ENCODE measurements at regions not wholly inside any gene's neighbourhood (a gene's known extent, or its start where the extent isn't known, plus 50 kb on each side); places are given as distances from the start of the nearest gene placed in this dataset.
"Not testable (repeated sequence)": the region's sequence is repeated elsewhere in the genome, so short reads cannot be mapped to it uniquely, and the experiment has no call there.

DNA sequence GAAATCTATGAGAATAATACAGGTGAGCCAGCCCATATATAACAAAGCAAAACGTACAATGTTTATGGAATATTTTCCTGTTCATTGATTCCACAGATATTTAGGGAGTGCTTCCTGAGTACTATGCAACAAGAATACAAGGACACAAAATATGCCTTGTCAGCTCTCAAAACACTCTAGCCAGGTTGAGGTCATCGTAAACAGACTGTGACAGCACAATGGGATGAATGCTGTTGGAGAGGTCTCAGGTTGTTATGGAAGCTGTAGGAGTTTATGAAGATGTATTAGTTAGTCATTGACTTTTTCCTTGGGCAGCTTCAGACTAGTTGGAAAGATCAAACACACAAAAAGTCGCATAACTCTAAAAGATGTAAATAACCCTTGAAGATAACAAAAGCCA is 98.1 kb upstream of the SEC22B start:
- not testable (repeated sequence) for H3K27me3 Mint-ChIP-seq (ENCODE audit: unreplicated experiment); DNase-seq; H3K9me3 Mint-ChIP-seq (ENCODE audit: unreplicated experiment); H3K27ac Mint-ChIP-seq (ENCODE audit: unreplicated experiment); H3K4me1 Mint-ChIP-seq (ENCODE audit: low read depth, unreplicated experiment); H3K36me3 Mint-ChIP-seq (ENCODE audit: unreplicated experiment); H3K4me3 Mint-ChIP-seq (ENCODE audit: unreplicated experiment)

GRCh38 chr1:120273363-120273762 is 97.0 kb upstream of the SEC22B start:
- not testable (repeated sequence) for H3K27me3 Mint-ChIP-seq (ENCODE audit: unreplicated experiment); DNase-seq; H3K27ac Mint-ChIP-seq (ENCODE audit: unreplicated experiment); H3K9me3 Mint-ChIP-seq (ENCODE audit: unreplicated experiment); H3K4me3 Mint-ChIP-seq (ENCODE audit: unreplicated experiment); H3K36me3 Mint-ChIP-seq (ENCODE audit: unreplicated experiment); H3K4me1 Mint-ChIP-seq (ENCODE audit: low read depth, unreplicated experiment)

- DNase-seq; H3K36me3 Mint-ChIP-seq (ENCODE audit: unreplicated experiment); H3K27ac Mint-ChIP-seq (ENCODE audit: unreplicated experiment); H3K27me3 Mint-ChIP-seq (ENCODE audit: unreplicated experiment); H3K4me3 Mint-ChIP-seq (ENCODE audit: unreplicated experiment); H3K9me3 Mint-ChIP-seq (ENCODE audit: unreplicated experiment); H3K4me1 Mint-ChIP-seq (ENCODE audit: low read depth, unreplicated experiment): not testable (repeated sequence)
Measured at GRCh38 chr1:120272242-120272641, 95.9 kb upstream of the SEC22B start.

- not testable (repeated sequence) for H3K27me3 Mint-ChIP-seq (ENCODE audit: unreplicated experiment); H3K9me3 Mint-ChIP-seq (ENCODE audit: unreplicated experiment); H3K4me1 Mint-ChIP-seq (ENCODE audit: low read depth, unreplicated experiment); H3K36me3 Mint-ChIP-seq (ENCODE audit: unreplicated experiment); H3K27ac Mint-ChIP-seq (ENCODE audit: unreplicated experiment); H3K4me3 Mint-ChIP-seq (ENCODE audit: unreplicated experiment); DNase-seq
Measured at GRCh38 chr1:120271561-120272221, 95.4 kb upstream of the SEC22B start.

GRCh38 chr1:120267894-120268551 is 91.7 kb upstream of the SEC22B start:
- not testable (repeated sequence) for H3K27me3 Mint-ChIP-seq (ENCODE audit: unreplicated experiment); H3K36me3 Mint-ChIP-seq (ENCODE audit: unreplicated experiment); DNase-seq; H3K4me1 Mint-ChIP-seq (ENCODE audit: low read depth, unreplicated experiment); H3K4me3 Mint-ChIP-seq (ENCODE audit: unreplicated experiment); H3K9me3 Mint-ChIP-seq (ENCODE audit: unreplicated experiment); H3K27ac Mint-ChIP-seq (ENCODE audit: unreplicated experiment)

- H3K9me3 Mint-ChIP-seq (ENCODE audit: unreplicated experiment); H3K36me3 Mint-ChIP-seq (ENCODE audit: unreplicated experiment); DNase-seq; H3K27me3 Mint-ChIP-seq (ENCODE audit: unreplicated experiment); H3K27ac Mint-ChIP-seq (ENCODE audit: unreplicated experiment); H3K4me1 Mint-ChIP-seq (ENCODE audit: low read depth, unreplicated experiment); H3K4me3 Mint-ChIP-seq (ENCODE audit: unreplicated experiment): not testable (repeated sequence)
Measured at GRCh38 chr1:120264564-120264963, 88.2 kb upstream of the SEC22B start.

DNA sequence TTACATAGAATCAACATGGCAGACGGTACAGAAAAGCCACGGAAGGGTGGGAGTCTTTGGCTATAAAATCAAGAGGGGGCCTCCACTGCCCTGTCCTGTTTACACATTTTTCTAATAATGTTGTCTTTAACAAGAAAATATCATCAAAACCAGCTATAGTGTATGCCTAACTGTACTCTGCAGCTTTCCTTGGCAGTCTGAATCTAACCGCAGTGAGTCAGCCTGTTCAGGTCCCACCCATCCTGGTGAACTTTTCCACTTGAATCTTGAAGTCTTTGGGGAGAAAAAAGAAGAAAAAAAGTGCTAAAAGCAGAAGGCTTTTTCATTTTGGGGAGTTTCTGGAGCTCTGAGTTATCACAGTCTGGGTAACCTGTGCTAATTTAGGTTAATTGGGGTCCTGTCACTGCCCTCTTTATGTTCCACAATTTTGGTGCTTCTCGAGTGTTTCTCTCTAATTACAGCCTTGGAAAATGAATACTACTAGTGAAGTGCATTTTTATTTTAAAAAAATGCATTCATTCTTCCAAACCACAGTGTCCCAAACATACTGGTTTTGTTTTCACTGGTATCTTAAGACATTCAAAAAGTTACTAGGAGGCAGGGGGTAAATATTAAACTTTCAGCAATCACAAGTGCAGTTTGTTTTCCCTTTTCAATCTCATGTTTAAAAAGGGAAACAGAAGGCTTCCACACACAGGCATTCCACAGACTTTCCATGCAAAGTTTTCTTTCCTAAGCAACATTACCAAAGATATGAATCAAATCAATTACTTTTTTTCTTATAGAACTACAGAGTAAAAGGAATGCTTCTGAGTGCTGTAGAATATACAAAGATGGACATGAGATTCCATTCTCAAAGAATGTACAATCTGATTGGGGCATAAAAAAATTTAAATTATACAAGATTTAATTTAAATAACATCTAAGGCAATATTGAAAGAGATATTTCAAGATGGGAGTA is 86.8 kb upstream of the SEC22B start:
- not testable (repeated sequence) for H3K27ac Mint-ChIP-seq (ENCODE audit: unreplicated experiment); H3K4me3 Mint-ChIP-seq (ENCODE audit: unreplicated experiment); H3K9me3 Mint-ChIP-seq (ENCODE audit: unreplicated experiment); DNase-seq; H3K36me3 Mint-ChIP-seq (ENCODE audit: unreplicated experiment); H3K27me3 Mint-ChIP-seq (ENCODE audit: unreplicated experiment); H3K4me1 Mint-ChIP-seq (ENCODE audit: low read depth, unreplicated experiment)

- not testable (repeated sequence) for DNase-seq; H3K27ac Mint-ChIP-seq (ENCODE audit: unreplicated experiment); H3K9me3 Mint-ChIP-seq (ENCODE audit: unreplicated experiment); H3K4me3 Mint-ChIP-seq (ENCODE audit: unreplicated experiment); H3K36me3 Mint-ChIP-seq (ENCODE audit: unreplicated experiment); H3K4me1 Mint-ChIP-seq (ENCODE audit: low read depth, unreplicated experiment); H3K27me3 Mint-ChIP-seq (ENCODE audit: unreplicated experiment)
Measured at GRCh38 chr1:120257778-120258105, 81.4 kb upstream of the SEC22B start.

- not testable (repeated sequence) for H3K4me1 Mint-ChIP-seq (ENCODE audit: low read depth, unreplicated experiment); H3K27ac Mint-ChIP-seq (ENCODE audit: unreplicated experiment); DNase-seq; H3K9me3 Mint-ChIP-seq (ENCODE audit: unreplicated experiment); H3K36me3 Mint-ChIP-seq (ENCODE audit: unreplicated experiment); H3K27me3 Mint-ChIP-seq (ENCODE audit: unreplicated experiment); H3K4me3 Mint-ChIP-seq (ENCODE audit: unreplicated experiment)
Measured at GRCh38 chr1:120257064-120257777, 80.9 kb upstream of the SEC22B start.

- not testable (repeated sequence) for H3K27ac Mint-ChIP-seq (ENCODE audit: unreplicated experiment); DNase-seq; H3K4me3 Mint-ChIP-seq (ENCODE audit: unreplicated experiment); H3K9me3 Mint-ChIP-seq (ENCODE audit: unreplicated experiment); H3K36me3 Mint-ChIP-seq (ENCODE audit: unreplicated experiment); H3K27me3 Mint-ChIP-seq (ENCODE audit: unreplicated experiment); H3K4me1 Mint-ChIP-seq (ENCODE audit: low read depth, unreplicated experiment)
Measured at GRCh38 chr1:120250756-120251155, 74.4 kb upstream of the SEC22B start.

GRCh38 chr1:120248726-120249427 is 72.6 kb upstream of the SEC22B start:
- not testable (repeated sequence) for H3K4me1 Mint-ChIP-seq (ENCODE audit: low read depth, unreplicated experiment); H3K4me3 Mint-ChIP-seq (ENCODE audit: unreplicated experiment); H3K9me3 Mint-ChIP-seq (ENCODE audit: unreplicated experiment); H3K27ac Mint-ChIP-seq (ENCODE audit: unreplicated experiment); H3K27me3 Mint-ChIP-seq (ENCODE audit: unreplicated experiment); DNase-seq; H3K36me3 Mint-ChIP-seq (ENCODE audit: unreplicated experiment)

Measured in glutamatergic neuron (in vitro differentiated cells).